H9 (cell line): ENCODE measurements at regions not wholly inside any gene's neighbourhood (a gene's known extent, or its start where the extent isn't known, plus 50 kb on each side); places are given as distances from the start of the nearest gene placed in this dataset.

Experiments used
- DNase-seq: peaks from one replicate; pipeline ENCODE4 v3.0.0-alpha.2; 2017
- H2AFZ ChIP-seq: one replicate; pipeline ENCODE4 v1.6.1; 2013; ENCODE audit warnings: mild to moderate bottlenecking, low read length, control low read depth, moderate library complexity
- H2AK5ac ChIP-seq: 2 replicates; pipeline ENCODE4 v1.6.1; 2013; ENCODE audit warnings: low read length, control low read depth, mixed read lengths; ENCODE audit not compliant: insufficient read length
- H2BK120ac ChIP-seq: one replicate; pipeline ENCODE4 v1.6.1; 2013; ENCODE audit warnings: low read depth, mild to moderate bottlenecking, low read length, control low read depth, inconsistent platforms; ENCODE audit not compliant: poor library complexity, severe bottlenecking
- H2BK12ac ChIP-seq: 2 replicates; pipeline ENCODE4 v1.6.1; 2013; ENCODE audit warnings: low read length, control low read depth, mixed read lengths, low read depth; ENCODE audit not compliant: insufficient read length
- H2BK15ac ChIP-seq: 2 replicates; pipeline ENCODE4 v1.6.1; 2013; ENCODE audit warnings: low read depth, low read length, control low read depth
- H2BK20ac ChIP-seq: one replicate; pipeline ENCODE4 v1.6.1; 2013; ENCODE audit warnings: low read depth, mild to moderate bottlenecking, low read length, control low read depth, inconsistent platforms; ENCODE audit not compliant: poor library complexity, severe bottlenecking
- H2BK5ac ChIP-seq: 2 replicates; pipeline ENCODE4 v1.6.1; 2013; ENCODE audit warnings: low read length, control low read depth, mixed read lengths; ENCODE audit not compliant: insufficient read length
- H3K14ac ChIP-seq: 2 replicates; pipeline ENCODE4 v1.6.1; 2013; ENCODE audit warnings: low read length, control low read depth; ENCODE audit not compliant: insufficient read depth
- H3K18ac ChIP-seq: 2 replicates; pipeline ENCODE4 v1.6.1; 2013; ENCODE audit warnings: low read depth, mild to moderate bottlenecking, mixed read lengths, low read length, control low read depth; ENCODE audit not compliant: insufficient read length
- H3K23ac ChIP-seq: 2 replicates; pipeline ENCODE4 v1.6.1; 2013; ENCODE audit warnings: low read length, control low read depth, mixed read lengths, low read depth; ENCODE audit not compliant: insufficient read length
- H3K23me2 ChIP-seq: 2 replicates; pipeline ENCODE4 v1.6.1; 2013; ENCODE audit warnings: low read depth, mild to moderate bottlenecking, mixed read lengths, low read length, control low read depth; ENCODE audit not compliant: insufficient read length, poor library complexity, severe bottlenecking
- H3K27ac ChIP-seq: 2 replicates; pipeline ENCODE4 v1.5.1; 2013; ENCODE audit warnings: low read length, control low read depth, mixed read lengths, low read depth; ENCODE audit not compliant: insufficient read length
- H3K27me3 ChIP-seq: 2 replicates; pipeline ENCODE4 v1.6.1; 2013; ENCODE audit warnings: low read length, control low read depth, inconsistent platforms; ENCODE audit not compliant: insufficient read depth
- H3K4ac ChIP-seq: 2 replicates; pipeline ENCODE4 v1.6.1; 2013; ENCODE audit warnings: low read depth, mild to moderate bottlenecking, control low read depth, inconsistent platforms, low read length, moderate library complexity
- H3K4me1 ChIP-seq: 2 replicates; pipeline ENCODE4 v1.6.1; 2013; ENCODE audit warnings: low read length, control low read depth, inconsistent platforms; ENCODE audit not compliant: insufficient read depth
- H3K4me2 ChIP-seq: 2 replicates; pipeline ENCODE4 v1.6.1; 2013; ENCODE audit warnings: low read length, control low read depth, mixed read lengths; ENCODE audit not compliant: insufficient read length, insufficient read depth
- H3K56ac ChIP-seq: 2 replicates; pipeline ENCODE4 v1.6.1; 2013; ENCODE audit warnings: low read depth, mild to moderate bottlenecking, mixed read lengths, low read length, control low read depth; ENCODE audit not compliant: insufficient read length
- H3K79me1 ChIP-seq: 2 replicates; pipeline ENCODE4 v1.6.1; 2013; ENCODE audit warnings: low read depth, mild to moderate bottlenecking, moderate library complexity, low read length, control low read depth, inconsistent platforms; ENCODE audit not compliant: insufficient read depth, poor library complexity, severe bottlenecking
- H3K79me2 ChIP-seq: 2 replicates; pipeline ENCODE4 v1.6.1; 2013; ENCODE audit warnings: low read length, control low read depth, inconsistent platforms; ENCODE audit not compliant: insufficient read depth
- H3K9ac ChIP-seq: 2 replicates; pipeline ENCODE4 v1.6.1; 2013; ENCODE audit warnings: low read length, control low read depth, mixed read lengths; ENCODE audit not compliant: insufficient read length; ENCODE audit errors: extremely low read depth
- H3K9me3 ChIP-seq: one replicate; pipeline ENCODE4 v1.6.1; 2013; ENCODE audit warnings: low read depth, low read length, inconsistent platforms; ENCODE audit not compliant: control insufficient read depth
- H3T11ph ChIP-seq: one replicate; pipeline ENCODE4 v1.6.1; 2013; ENCODE audit warnings: mild to moderate bottlenecking, low read length, control low read depth, inconsistent platforms
- H4K20me1 ChIP-seq: one replicate; pipeline ENCODE4 v1.6.1; 2013; ENCODE audit not compliant: control insufficient read depth, insufficient read length, insufficient read depth
- H4K5ac ChIP-seq: 2 replicates; pipeline ENCODE4 v1.6.1; 2013; ENCODE audit warnings: low read depth, mild to moderate bottlenecking, mixed read lengths, low read length, control low read depth; ENCODE audit not compliant: insufficient read length
- H4K8ac ChIP-seq: replicated peaks from 2 replicates; pipeline ENCODE4 v1.6.1; 2013; ENCODE audit warnings: low read length, control low read depth, mixed read lengths, low read depth; ENCODE audit not compliant: insufficient read length
- H4K91ac ChIP-seq: 2 replicates; pipeline ENCODE4 v1.6.1; 2013; ENCODE audit warnings: low read depth, mild to moderate bottlenecking, moderate library complexity, mixed read lengths, low read length, control low read depth; ENCODE audit not compliant: insufficient read length
- H3K27ac Mint-ChIP-seq, 3 experiments: 2 replicates in 2 of 3; 3 replicates in 1 of 3; pipeline ENCODE4 v1.8.0; 2020 to 2021; ENCODE audit warnings: mixed read lengths in 3 of 3, mild to moderate bottlenecking in 1 of 3, moderate library complexity in 1 of 3
- H3K27me3 Mint-ChIP-seq: 2 replicates; pipeline ENCODE4 v1.8.0; 2021; ENCODE audit warnings: low read depth, mild to moderate bottlenecking, moderate library complexity, mixed read lengths
- H3K36me3 Mint-ChIP-seq, 3 experiments: 2 replicates in 2 of 3; 3 replicates in 1 of 3; pipeline ENCODE4 v1.8.0; 2020 to 2021; ENCODE audit warnings: low read depth in 3 of 3, mixed read lengths in 3 of 3; ENCODE audit not compliant: insufficient read depth in 1 of 3
- H3K4me1 Mint-ChIP-seq, 2 experiments: 2 replicates each; pipeline ENCODE4 v1.8.0; 2020; ENCODE audit warnings: mixed read lengths in 2 of 2
- H3K4me3 Mint-ChIP-seq, 2 experiments: 2 replicates in 1 of 2; 3 replicates in 1 of 2; pipeline ENCODE4 v1.8.0; 2020 to 2021; ENCODE audit warnings: mild to moderate bottlenecking in 2 of 2, mixed read lengths in 2 of 2, moderate library complexity in 1 of 2
- H3K9me3 Mint-ChIP-seq, 2 experiments: 2 replicates in 1 of 2; 3 replicates in 1 of 2; pipeline ENCODE4 v1.8.0; 2020; ENCODE audit warnings: mild to moderate bottlenecking in 2 of 2, mixed read lengths in 2 of 2, moderate library complexity in 1 of 2
- CTCF ChIP-seq: fragments of 200-600 bp; sonication (generic); conservative IDR thresholded peaks from 3 replicates; pipeline ENCODE4 v1.8.0; 2021; ENCODE audit warnings: antibody characterized with exemption, mild to moderate bottlenecking
- WGBS: extraction: QIAGEN DNeasy Blood & Tissue Kit; methylation state at CpG from one replicate; pipeline ENCODE4 v1.1.7; 2013; ENCODE audit warnings: missing lambda C conversion rate, low lambda C conversion rate, mixed read lengths; ENCODE audit not compliant: insufficient read length; ENCODE audit errors: extremely low coverage; 5-methylcytosine and 5-hydroxymethylcytosine counted together

DNA sequence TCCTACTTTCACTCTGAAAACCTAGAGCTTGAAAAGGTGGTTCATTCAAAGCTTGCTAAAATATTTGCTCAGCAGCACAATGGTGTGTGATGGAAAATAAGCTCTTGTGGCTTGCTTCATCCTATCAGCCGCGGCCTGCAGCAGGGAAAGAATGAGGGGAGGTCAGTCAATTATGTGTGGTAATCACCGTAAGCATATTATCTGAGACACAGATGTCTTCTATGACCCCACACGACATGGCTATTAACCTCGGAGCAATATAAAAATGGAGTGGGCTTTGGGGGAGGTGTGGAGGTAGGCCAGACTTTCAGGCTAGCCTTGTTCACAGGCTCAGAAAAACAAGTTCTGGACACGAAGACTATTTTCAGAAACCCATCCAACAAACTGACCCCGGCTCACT is 98.4 kb upstream of the SIX3 start:
- Histone ChIP-seq H3K27me3 (no peaks in the 10 kb centered on the region), H4K91ac (no peak overlapping the region), H3K9ac (no peak overlapping the region), H2BK20ac (no peak overlapping the region), H2BK120ac (no peak overlapping the region), H3K4me1 (no peaks in the 10 kb centered on the region), H3T11ph (no peak overlapping the region), H3K79me1 (no peaks in the 10 kb centered on the region), H4K20me1 (no peaks in the 10 kb centered on the region), H4K8ac (no peak overlapping the region), H3K18ac (no peak overlapping the region), H3K23me2 (no peaks in the 10 kb centered on the region), H3K79me2 (no peaks in the 10 kb centered on the region), H3K4me2 (no peak overlapping the region), H2BK5ac (no peak overlapping the region), H3K56ac (no peak overlapping the region), H3K14ac (no peak overlapping the region), H3K23ac (no peak overlapping the region), H2BK15ac (no peak overlapping the region), H3K27ac (no peak overlapping the region), H4K5ac (no peak overlapping the region), H2BK12ac (no peak overlapping the region), H2AK5ac (no peak overlapping the region), H3K9me3 (no peaks in the 10 kb centered on the region), H2AFZ (no peak overlapping the region), H3K4ac (no peak overlapping the region)
- H3K4me1 Mint-ChIP-seq: peaks cover 0 to 3% of the 10 kb centered on the region in 2 experiments; a peak in 1 of 4 replicates
- no peak for TF ChIP-seq CTCF
- peak overlapping the region in 1 of 3 experiments; percentile 8; a peak in 1 of 7 replicates for H3K27ac Mint-ChIP-seq
- H3K27me3 Mint-ChIP-seq: peaks cover 9% of the 10 kb centered on the region
- H3K9me3 Mint-ChIP-seq: no peaks in the 10 kb centered on the region; a peak in 1 of 5 replicates
- no peaks in the 10 kb centered on the region for H3K36me3 Mint-ChIP-seq
- DNase-seq: no peak
- H3K4me3 Mint-ChIP-seq: no peak overlapping the region
- no CpG with 5 or more reads among the region's 7 CpGs for WGBS
